HCT116 (cell line): ENCODE measurements at regions not wholly inside any gene's neighbourhood (a gene's known extent, or its start where the extent isn't known, plus 50 kb on each side); places are given as distances from the start of the nearest gene placed in this dataset.

Experiments used
- ATAC-seq: fragments of 200-7000 bp; cut with Tn5 transposase; 2 replicates; pipeline ENCODE4 v1.9.1; 2020; ENCODE audit warnings: mild to moderate bottlenecking, moderate library complexity
- BruUV-seq: library from RNA; stranded (reverse); fragments of 400-500 nt; replicated peaks from 2 replicates; lab custom pipeline; 2021; lab: Mats Ljungman, UMichigan
- CTCF ChIA-PET: fragments of 300-600 bp; sonication (Branson Sonifier 250); formaldehyde crosslinking; loops from one replicate; lab custom pipeline; 2021; ENCODE audit warnings: antibody characterized with exemption; lab: Charles Lee
- POLR2A ChIA-PET: fragments of 300-600, 350-600 bp; sonication (Branson Sonifier 250); formaldehyde crosslinking; loops from one replicate; lab custom pipeline; 2021; ENCODE audit warnings: antibody characterized with exemption; lab: Charles Lee
- RAD21 ChIA-PET, 2 experiments: fragments of 300-600 bp; sonication (Branson Sonifier 250); formaldehyde crosslinking; loops; one replicate each; lab custom pipeline; 2023; ENCODE audit warnings: low total read pairs in 2 of 2; ENCODE audit not compliant: uncharacterized antibody in 2 of 2, unreplicated experiment in 2 of 2, low non-redundant PET in 1 of 2; lab: Charles Lee
- DNase-seq: peaks from one replicate; pipeline ENCODE4 v3.0.0-alpha.2; 2010; ENCODE audit warnings: low read depth, low spot score
- H2AFZ ChIP-seq: fragments of 200-600 bp; shearing (Covaris generic), sonication (generic); 2 replicates; pipeline ENCODE4 v1.6.1; 2017; ENCODE audit warnings: low read depth, mixed run types, mixed read lengths, antibody characterized with exemption, low read length; ENCODE audit not compliant: poor library complexity, severe bottlenecking
- H3K27ac ChIP-seq: 2 replicates; pipeline ENCODE4 v1.5.1; 2012; ENCODE audit warnings: low read depth, low read length
- H3K27me3 ChIP-seq: fragments of 200-600 bp; sonication (generic); 2 replicates; pipeline ENCODE4 v1.6.1; 2016; ENCODE audit warnings: mixed run types, low read length, mixed read lengths; ENCODE audit not compliant: insufficient read depth
- H3K36me3 ChIP-seq, 2 experiments: fragments of 200-500 bp in 1 of 2; fragments of 200-600 bp in 1 of 2; sonication (Bioruptor generic) in 1 of 2; sonication (generic) in 1 of 2; 2 replicates each; pipeline versions ENCODE4 v1.5.1 to v1.6.1; 2014 to 2016; ENCODE audit warnings: low read length in 2 of 2, inconsistent platforms in 1 of 2, mixed read lengths in 1 of 2, mixed run types in 1 of 2; ENCODE audit not compliant: insufficient read depth in 2 of 2, control insufficient read depth in 1 of 2
- H3K4me1 ChIP-seq, 2 experiments: fragments of 200-600 bp in 1 of 2; sonication (generic) in 1 of 2; 2 replicates each; pipeline versions ENCODE4 v1.5.1 to v1.6.1; 2012 to 2017; ENCODE audit warnings: low read length in 2 of 2, inconsistent platforms in 1 of 2, mild to moderate bottlenecking in 1 of 2, mixed read lengths in 1 of 2, mixed run types in 1 of 2, moderate library complexity in 1 of 2; ENCODE audit not compliant: insufficient read depth in 2 of 2, control insufficient read depth in 1 of 2
- H3K4me2 ChIP-seq: fragments of 200-600 bp; sonication (generic); 2 replicates; pipeline ENCODE4 v1.6.1; 2017; ENCODE audit warnings: mixed run types, low read length, mixed read lengths
- H3K4me3 ChIP-seq, 2 experiments: fragments of 200-600 bp in 1 of 2; sonication (generic) in 1 of 2; replicated peaks in 1 of 2; 2 replicates each; pipeline ENCODE4 v1.5.1; 2011 to 2016; ENCODE audit warnings: low read length in 2 of 2, control low read depth in 1 of 2, low read depth in 1 of 2, mild to moderate bottlenecking in 1 of 2, mixed read lengths in 1 of 2, mixed run types in 1 of 2
- H3K79me2 ChIP-seq: fragments of 200-600 bp; sonication (generic); 2 replicates; pipeline ENCODE4 v1.6.1; 2017; ENCODE audit warnings: mild to moderate bottlenecking, mixed run types, low read length, moderate library complexity, mixed read lengths; ENCODE audit not compliant: insufficient read depth
- H3K9ac ChIP-seq: fragments of 200-600 bp; sonication (generic); 2 replicates; pipeline ENCODE4 v1.6.1; 2016; ENCODE audit warnings: low read length, mixed read lengths
- H3K9me2 ChIP-seq: fragments of 200-600 bp; sonication (generic), shearing (Covaris generic); 2 replicates; pipeline ENCODE4 v1.6.1; 2017; ENCODE audit warnings: mixed run types, mild to moderate bottlenecking, moderate library complexity; ENCODE audit not compliant: insufficient read depth
- H3K9me3 ChIP-seq, 2 experiments: fragments of 200-500 bp in 1 of 2; fragments of 200-600 bp in 1 of 2; sonication (Bioruptor generic) in 1 of 2; sonication (generic) in 1 of 2; 2 replicates each; pipeline ENCODE4 v1.6.1; 2014 to 2017; ENCODE audit warnings: low read length in 2 of 2, mixed read lengths in 2 of 2, inconsistent platforms in 1 of 2, low read depth in 1 of 2, mild to moderate bottlenecking in 1 of 2, mixed run types in 1 of 2, moderate library complexity in 1 of 2; ENCODE audit not compliant: control insufficient read depth in 1 of 2, insufficient read depth in 1 of 2
- H4K20me1 ChIP-seq: fragments of 200-600 bp; sonication (generic), shearing (Covaris generic); 2 replicates; pipeline ENCODE4 v1.6.1; 2017; ENCODE audit warnings: mixed run types, mild to moderate bottlenecking, moderate library complexity; ENCODE audit not compliant: insufficient read depth
- EGR1 ChIP-seq: IDR thresholded peaks from 2 replicates; pipeline ENCODE4 v1.6.1; 2012; ENCODE audit warnings: low read depth
- ELF1 ChIP-seq: IDR thresholded peaks from 2 replicates; pipeline ENCODE4 v1.6.1; 2012; ENCODE audit warnings: low read depth, borderline replicate concordance
- EZH2 ChIP-seq: fragments of 200-600 bp; sonication (generic); IDR thresholded peaks from 2 replicates; pipeline ENCODE4 v1.6.1; 2017; ENCODE audit warnings: antibody characterized with exemption, mixed run types
- FOSL1 ChIP-seq: IDR thresholded peaks from 2 replicates; pipeline ENCODE4 v1.6.1; 2012; ENCODE audit warnings: low read depth
- JUND ChIP-seq: IDR thresholded peaks from 2 replicates; pipeline ENCODE4 v1.6.1; 2012
- POLR2A ChIP-seq: IDR thresholded peaks from 2 replicates; pipeline ENCODE4 v1.7.0; 2011; ENCODE audit warnings: borderline replicate concordance; ENCODE audit not compliant: insufficient read depth, insufficient read length; ENCODE audit errors: extremely low read depth
- POLR2AphosphoS5 ChIP-seq: IDR thresholded peaks from 2 replicates; pipeline ENCODE4 v1.6.1; 2011; ENCODE audit warnings: mild to moderate bottlenecking, low read depth, low read length, moderate library complexity
- RAD21 ChIP-seq: IDR thresholded peaks from 2 replicates; pipeline ENCODE4 v1.6.1; 2012; ENCODE audit warnings: low read depth, mild to moderate bottlenecking
- SIN3A ChIP-seq: IDR thresholded peaks from 2 replicates; pipeline ENCODE4 v1.6.1; 2012; ENCODE audit warnings: low read depth
- SP1 ChIP-seq: IDR thresholded peaks from 2 replicates; pipeline ENCODE4 v1.6.1; 2012; ENCODE audit warnings: low read depth
- SRF ChIP-seq: IDR thresholded peaks from 2 replicates; pipeline ENCODE4 v1.6.1; 2012; ENCODE audit warnings: low read depth
- TCF7L2 ChIP-seq: IDR thresholded peaks from 2 replicates; pipeline ENCODE4 v1.7.0; 2011; ENCODE audit warnings: borderline replicate concordance, inconsistent platforms; ENCODE audit not compliant: insufficient read depth, insufficient read length; ENCODE audit errors: extremely low read depth
- YY1 ChIP-seq: IDR thresholded peaks from 2 replicates; pipeline ENCODE4 v1.6.1; 2011; ENCODE audit warnings: low read length, low read depth, moderate library complexity, mild to moderate bottlenecking; ENCODE audit not compliant: insufficient replicate concordance; ENCODE audit errors: extremely low read depth
- ZFX ChIP-seq: fragments of 450-650 bp; IDR thresholded peaks from 2 replicates; pipeline ENCODE4 v1.6.1; 2017
- ZNF274 ChIP-seq: fragments of 200-500 bp; sonication (Bioruptor generic); IDR thresholded peaks from 2 replicates; pipeline ENCODE4 v1.6.1; 2014; ENCODE audit warnings: mild to moderate bottlenecking, low read depth, low read length, inconsistent platforms
- intact Hi-C: fragments of 100-400 bp; cut with micrococcal nuclease; formaldehyde crosslinking; loops from 2 replicates; pipeline ENCODE4 v1.10.0; 2022
- TF ChIP-seq, protein P1 (sequence below): IDR thresholded peaks from 2 replicates; pipeline ENCODE4 v1.6.1; 2011; ENCODE audit warnings: mild to moderate bottlenecking, low read length, moderate library complexity; ENCODE audit not compliant: insufficient replicate concordance; ENCODE audit errors: extremely low read depth
- TF ChIP-seq, protein P2 (sequence below), 3 experiments: fragments of 200-600 bp in 1 of 3; sonication (generic) in 1 of 3; IDR thresholded peaks in 2 of 3; conservative IDR thresholded peaks in 1 of 3; 2 replicates each; pipeline ENCODE4 v1.5.1; 2012 to 2017; ENCODE audit warnings: low read depth in 2 of 3, low read length in 2 of 3, antibody characterized with exemption in 1 of 3, borderline replicate concordance in 1 of 3, control low read depth in 1 of 3, mild to moderate bottlenecking in 1 of 3, mixed read lengths in 1 of 3, mixed run types in 1 of 3, moderate library complexity in 1 of 3; ENCODE audit not compliant: insufficient read depth in 1 of 3
- TF ChIP-seq, protein P3 (sequence below): IDR thresholded peaks from 2 replicates; pipeline ENCODE4 v1.6.1; 2012
- TF ChIP-seq, protein P4 (sequence below): IDR thresholded peaks from 2 replicates; pipeline ENCODE4 v1.6.1; 2012; ENCODE audit warnings: low read depth

DNA sequence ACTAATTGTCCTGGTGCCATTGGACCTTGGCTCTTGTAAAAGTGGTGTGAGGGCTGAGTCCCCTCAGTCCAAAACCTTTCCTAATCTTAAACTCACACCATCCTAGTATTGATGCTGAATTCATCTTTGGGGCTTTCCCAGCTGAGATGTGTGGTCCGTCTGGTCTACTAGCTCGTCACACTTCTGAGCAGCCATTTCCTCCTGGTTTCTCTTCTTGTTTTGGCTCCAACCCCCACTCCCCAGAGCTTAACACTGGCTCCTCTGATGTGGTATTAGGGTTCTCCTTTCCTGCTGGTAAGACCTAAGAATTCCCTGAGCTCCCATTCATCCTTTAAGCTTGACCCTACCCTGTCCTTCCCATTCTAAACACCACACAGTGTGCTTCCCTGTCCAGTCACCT, 900.6 kb downstream of the VRK1 start:
- no peaks in the 10 kb centered on the region for H3K36me3 ChIP-seq
- H3K79me2 ChIP-seq = no peaks in the 10 kb centered on the region
- H3K4me2 ChIP-seq = no peak overlapping the region
- H3K9me2 ChIP-seq = no peaks in the 10 kb centered on the region
- peaks cover 0 to 3% of the 10 kb centered on the region in 2 experiments; a peak in 1 of 4 replicates for H3K9me3 ChIP-seq
- H4K20me1 ChIP-seq = no peaks in the 10 kb centered on the region
- H3K27me3 ChIP-seq = no peaks in the 10 kb centered on the region
- DNase-seq (no peak), ATAC-seq (no peak)
- TF ChIP-seq, protein P1, sequence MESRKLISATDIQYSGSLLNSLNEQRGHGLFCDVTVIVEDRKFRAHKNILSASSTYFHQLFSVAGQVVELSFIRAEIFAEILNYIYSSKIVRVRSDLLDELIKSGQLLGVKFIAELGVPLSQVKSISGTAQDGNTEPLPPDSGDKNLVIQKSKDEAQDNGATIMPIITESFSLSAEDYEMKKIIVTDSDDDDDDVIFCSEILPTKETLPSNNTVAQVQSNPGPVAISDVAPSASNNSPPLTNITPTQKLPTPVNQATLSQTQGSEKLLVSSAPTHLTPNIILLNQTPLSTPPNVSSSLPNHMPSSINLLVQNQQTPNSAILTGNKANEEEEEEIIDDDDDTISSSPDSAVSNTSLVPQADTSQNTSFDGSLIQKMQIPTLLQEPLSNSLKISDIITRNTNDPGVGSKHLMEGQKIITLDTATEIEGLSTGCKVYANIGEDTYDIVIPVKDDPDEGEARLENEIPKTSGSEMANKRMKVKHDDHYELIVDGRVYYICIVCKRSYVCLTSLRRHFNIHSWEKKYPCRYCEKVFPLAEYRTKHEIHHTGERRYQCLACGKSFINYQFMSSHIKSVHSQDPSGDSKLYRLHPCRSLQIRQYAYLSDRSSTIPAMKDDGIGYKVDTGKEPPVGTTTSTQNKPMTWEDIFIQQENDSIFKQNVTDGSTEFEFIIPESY = no peak
- TF ChIP-seq FOSL1 (no peak), ELF1 (no peak), POLR2A (no peak), POLR2AphosphoS5 (no peak), ZFX (no peak), YY1 (no peak), ZNF274 (no peak), SIN3A (no peak), JUND (no peak), RAD21 (no peak), EZH2 (no peak), SRF (no peak), SP1 (no peak), TCF7L2 (no peak), EGR1 (no peak)
- TF ChIP-seq, protein P2, sequence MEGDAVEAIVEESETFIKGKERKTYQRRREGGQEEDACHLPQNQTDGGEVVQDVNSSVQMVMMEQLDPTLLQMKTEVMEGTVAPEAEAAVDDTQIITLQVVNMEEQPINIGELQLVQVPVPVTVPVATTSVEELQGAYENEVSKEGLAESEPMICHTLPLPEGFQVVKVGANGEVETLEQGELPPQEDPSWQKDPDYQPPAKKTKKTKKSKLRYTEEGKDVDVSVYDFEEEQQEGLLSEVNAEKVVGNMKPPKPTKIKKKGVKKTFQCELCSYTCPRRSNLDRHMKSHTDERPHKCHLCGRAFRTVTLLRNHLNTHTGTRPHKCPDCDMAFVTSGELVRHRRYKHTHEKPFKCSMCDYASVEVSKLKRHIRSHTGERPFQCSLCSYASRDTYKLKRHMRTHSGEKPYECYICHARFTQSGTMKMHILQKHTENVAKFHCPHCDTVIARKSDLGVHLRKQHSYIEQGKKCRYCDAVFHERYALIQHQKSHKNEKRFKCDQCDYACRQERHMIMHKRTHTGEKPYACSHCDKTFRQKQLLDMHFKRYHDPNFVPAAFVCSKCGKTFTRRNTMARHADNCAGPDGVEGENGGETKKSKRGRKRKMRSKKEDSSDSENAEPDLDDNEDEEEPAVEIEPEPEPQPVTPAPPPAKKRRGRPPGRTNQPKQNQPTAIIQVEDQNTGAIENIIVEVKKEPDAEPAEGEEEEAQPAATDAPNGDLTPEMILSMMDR (IDR thresholded peaks at IDR 0.05 in 2 of 3, conservative IDR thresholded peaks at IDR 0.05 in 1 of 3; ENCODE audit: borderline replicate concordance in 1 of 3, insufficient read depth in 1 of 3, low read depth in 2 of 3, low read length in 2 of 3) = no peak
- TF ChIP-seq, protein P3, sequence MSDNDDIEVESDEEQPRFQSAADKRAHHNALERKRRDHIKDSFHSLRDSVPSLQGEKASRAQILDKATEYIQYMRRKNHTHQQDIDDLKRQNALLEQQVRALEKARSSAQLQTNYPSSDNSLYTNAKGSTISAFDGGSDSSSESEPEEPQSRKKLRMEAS = no peak
- TF ChIP-seq, protein P4, sequence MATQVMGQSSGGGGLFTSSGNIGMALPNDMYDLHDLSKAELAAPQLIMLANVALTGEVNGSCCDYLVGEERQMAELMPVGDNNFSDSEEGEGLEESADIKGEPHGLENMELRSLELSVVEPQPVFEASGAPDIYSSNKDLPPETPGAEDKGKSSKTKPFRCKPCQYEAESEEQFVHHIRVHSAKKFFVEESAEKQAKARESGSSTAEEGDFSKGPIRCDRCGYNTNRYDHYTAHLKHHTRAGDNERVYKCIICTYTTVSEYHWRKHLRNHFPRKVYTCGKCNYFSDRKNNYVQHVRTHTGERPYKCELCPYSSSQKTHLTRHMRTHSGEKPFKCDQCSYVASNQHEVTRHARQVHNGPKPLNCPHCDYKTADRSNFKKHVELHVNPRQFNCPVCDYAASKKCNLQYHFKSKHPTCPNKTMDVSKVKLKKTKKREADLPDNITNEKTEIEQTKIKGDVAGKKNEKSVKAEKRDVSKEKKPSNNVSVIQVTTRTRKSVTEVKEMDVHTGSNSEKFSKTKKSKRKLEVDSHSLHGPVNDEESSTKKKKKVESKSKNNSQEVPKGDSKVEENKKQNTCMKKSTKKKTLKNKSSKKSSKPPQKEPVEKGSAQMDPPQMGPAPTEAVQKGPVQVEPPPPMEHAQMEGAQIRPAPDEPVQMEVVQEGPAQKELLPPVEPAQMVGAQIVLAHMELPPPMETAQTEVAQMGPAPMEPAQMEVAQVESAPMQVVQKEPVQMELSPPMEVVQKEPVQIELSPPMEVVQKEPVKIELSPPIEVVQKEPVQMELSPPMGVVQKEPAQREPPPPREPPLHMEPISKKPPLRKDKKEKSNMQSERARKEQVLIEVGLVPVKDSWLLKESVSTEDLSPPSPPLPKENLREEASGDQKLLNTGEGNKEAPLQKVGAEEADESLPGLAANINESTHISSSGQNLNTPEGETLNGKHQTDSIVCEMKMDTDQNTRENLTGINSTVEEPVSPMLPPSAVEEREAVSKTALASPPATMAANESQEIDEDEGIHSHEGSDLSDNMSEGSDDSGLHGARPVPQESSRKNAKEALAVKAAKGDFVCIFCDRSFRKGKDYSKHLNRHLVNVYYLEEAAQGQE = no peak
- no peaks in the 10 kb centered on the region for H3K4me1 ChIP-seq
- no peak overlapping the region for H3K27ac ChIP-seq
- no peak overlapping the region for H2AFZ ChIP-seq
- BruUV-seq = no TSS peak
- no peak overlapping the region for H3K9ac ChIP-seq
- H3K4me3 ChIP-seq = no peak overlapping the region
- intact Hi-C loops = no loop called here
- ChIA-PET RAD21 (no interaction called here), CTCF (no interaction called here), POLR2A (no interaction called here)
